ENCODE measurements at regions not wholly inside any gene's neighbourhood (a gene's known extent, or its start where the extent isn't known, plus 50 kb on each side); places are given as distances from the start of the nearest gene placed in this dataset.

GRCh38 chr6:56359201-56359899 lies 112.0 kb upstream of the COL21A1 start:
- TF ChIP-seq POLR2A (IDR thresholded peaks at IDR 0.05) (no peak), CTCF (IDR thresholded peaks at IDR 0.05) (peak; percentile 50 to 93 (median 88))

DNA sequence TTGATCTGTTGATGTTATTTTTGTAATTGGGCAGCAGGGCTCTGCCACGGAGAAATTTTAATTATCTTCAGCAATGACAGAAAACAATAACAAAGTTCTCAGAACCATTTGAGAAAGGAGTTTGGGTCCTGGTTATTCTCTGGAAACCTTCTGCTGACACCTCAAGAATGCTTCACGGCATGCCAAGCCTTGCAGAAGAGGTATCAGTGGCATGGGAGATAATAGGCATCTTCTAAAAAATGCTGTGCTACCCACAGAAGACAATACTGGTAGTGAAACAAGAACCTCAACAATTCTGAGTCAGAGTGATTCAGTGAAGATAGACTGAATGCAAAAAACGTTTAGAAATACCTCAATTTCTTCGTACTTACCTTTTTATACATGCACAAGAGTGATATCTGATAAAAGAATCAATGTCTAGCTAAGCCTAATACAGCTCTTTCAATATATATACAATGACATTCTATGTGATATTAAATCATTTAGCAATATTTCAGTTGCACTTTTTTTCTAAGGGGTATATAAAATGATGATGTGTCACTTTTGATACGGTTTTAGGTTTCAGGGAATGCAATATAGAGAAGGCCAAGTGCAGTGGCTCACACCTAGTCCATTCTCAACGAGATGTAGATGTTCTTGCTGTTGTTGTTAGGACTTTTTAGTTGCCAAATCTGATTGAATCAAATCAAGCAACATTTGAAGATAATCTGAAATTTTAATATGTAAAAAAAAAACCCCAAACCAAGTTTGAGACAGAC lies 110.4 kb upstream of the COL21A1 start:
- no peak for TF ChIP-seq POLR2A (IDR thresholded peaks at IDR 0.05)
- no peak for TF ChIP-seq CTCF (IDR thresholded peaks at IDR 0.05)
- Histone ChIP-seq H3K9me3 (no peaks in the 10 kb centered on the region), H3K36me3 (replicated peaks in 1 of 2; ENCODE audit: insufficient read depth in 1 of 2, low read depth in 2 of 2) (no peaks in the 10 kb centered on the region), H3K27ac (no peak overlapping the region), H3K27me3 (no peaks in the 10 kb centered on the region), H3K4me3 (no peak overlapping the region), H3K4me1 (no peaks in the 10 kb centered on the region)
- DNase-seq (no peak), ATAC-seq (no peak)
- 43 to 45% methylated on average over 6 of the region's 6 CpGs for WGBS, 2 donors
- intact Hi-C loops (cut with DNase I): loop anchor here (5.0 kb wide), 1 partner anchor 235 kb away; no protein-coding TSS in a partner anchor

More at GRCh38 chr6:56359201-56359899, 112.0 kb upstream of the COL21A1 start:
- Histone ChIP-seq H3K36me3 (replicated peaks in 1 of 2; ENCODE audit: insufficient read depth in 1 of 2, low read depth in 2 of 2) (no peaks in the 10 kb centered on the region), H3K9me3 (no peaks in the 10 kb centered on the region), H3K27ac (no peak overlapping the region), H3K4me3 (no peak overlapping the region), H3K4me1 (no peaks in the 10 kb centered on the region), H3K27me3 (no peaks in the 10 kb centered on the region)
- WGBS, 2 donors: 28 to 30% methylated on average over 9 of the region's 9 CpGs
- ATAC-seq (peak; percentile 90), DNase-seq (peak; percentile 73 to 83 (median 78))
- intact Hi-C loops (cut with DNase I): loop anchor here (5.0 kb wide), 1 partner anchor 233 kb away; no protein-coding TSS in a partner anchor

- no peak for DNase-seq
- ATAC-seq: no peak
- WGBS, 2 donors: 27 to 40% methylated on average over 2 of the region's 2 CpGs
- Histone ChIP-seq H3K36me3 (replicated peaks in 1 of 2; ENCODE audit: insufficient read depth in 1 of 2, low read depth in 2 of 2) (no peaks in the 10 kb centered on the region), H3K9me3 (no peaks in the 10 kb centered on the region), H3K4me3 (no peak overlapping the region), H3K27ac (no peak overlapping the region), H3K4me1 (no peaks in the 10 kb centered on the region), H3K27me3 (no peaks in the 10 kb centered on the region)
- intact Hi-C loops (cut with DNase I): loop anchor here (5.0 kb wide), 1 partner anchor 236 kb away; no protein-coding TSS in a partner anchor
- TF ChIP-seq POLR2A (IDR thresholded peaks at IDR 0.05) (no peak), CTCF (IDR thresholded peaks at IDR 0.05) (no peak)
Measured at GRCh38 chr6:56356426-56356825, 109.0 kb upstream of the COL21A1 start.

GRCh38 chr6:56353860-56354259 lies 106.5 kb upstream of the COL21A1 start:
- TF ChIP-seq CTCF (IDR thresholded peaks at IDR 0.05) (no peak), POLR2A (IDR thresholded peaks at IDR 0.05) (no peak)
- no peaks in the 10 kb centered on the region for H3K27me3 ChIP-seq
- ATAC-seq (no peak), DNase-seq (no peak)
- H3K27ac ChIP-seq: no peak overlapping the region
- no peak overlapping the region for H3K4me3 ChIP-seq
- intact Hi-C loops (cut with DNase I): no loop called here
- no peaks in the 10 kb centered on the region for H3K36me3 ChIP-seq (replicated peaks in 1 of 2; ENCODE audit: insufficient read depth in 1 of 2, low read depth in 2 of 2)
- no peaks in the 10 kb centered on the region for H3K4me1 ChIP-seq
- H3K9me3 ChIP-seq: no peaks in the 10 kb centered on the region

Measured in body of pancreas (tissue), 4 donors.